HG03342 (cell line): ENCODE measurements at regions not wholly inside any gene's neighbourhood (a gene's known extent, or its start where the extent isn't known, plus 50 kb on each side); places are given as distances from the start of the nearest gene placed in this dataset.
"Not testable (repeated sequence)": the region's sequence is repeated elsewhere in the genome, so short reads cannot be mapped to it uniquely, and the experiment has no call there.

Experiments used
- ATAC-seq: cut with Tn5 transposase; IDR thresholded peaks from one replicate; pipeline ENCODE4 v1.9.1; 2021; ENCODE audit warnings: mild to moderate bottlenecking, moderate library complexity; ENCODE audit not compliant: unreplicated experiment

DNA sequence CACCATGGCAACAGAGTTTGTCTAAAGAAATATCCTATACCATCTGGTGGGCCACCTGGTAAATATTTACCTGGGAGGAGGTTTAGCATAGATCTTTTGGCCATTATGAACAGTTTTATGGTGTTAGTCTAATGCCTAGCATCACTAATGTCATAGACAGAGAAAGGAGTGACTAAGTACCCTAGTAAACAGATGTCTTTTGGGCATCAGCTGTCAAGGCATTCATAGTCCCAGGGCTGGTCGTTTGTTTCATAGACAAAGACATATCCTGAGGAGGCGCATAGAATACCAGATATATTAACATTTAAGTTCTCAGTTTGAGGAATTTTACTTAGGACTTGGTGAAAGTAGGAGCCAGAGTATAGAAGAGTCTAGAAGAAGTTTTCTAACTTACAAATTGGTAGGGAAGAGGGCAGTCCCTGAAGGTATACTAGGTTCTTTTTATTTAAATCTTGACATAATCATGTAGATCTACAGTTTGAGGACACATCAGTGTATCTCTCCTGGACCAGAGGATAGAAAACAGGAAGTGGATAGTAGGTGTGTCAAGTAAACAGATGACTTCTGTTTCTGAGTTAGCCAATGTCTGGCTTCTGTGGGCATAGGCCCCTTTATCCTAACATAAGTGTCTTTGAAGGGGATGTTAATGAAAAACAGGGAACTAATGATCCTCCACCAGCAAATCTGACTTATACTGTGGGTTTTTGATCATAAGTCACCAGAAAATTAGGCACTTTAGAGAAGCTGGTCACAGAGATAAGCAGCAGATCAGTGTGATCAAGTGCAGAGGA is 105.0 kb upstream of the PRSS3 start:
- ATAC-seq = no peak

DNA sequence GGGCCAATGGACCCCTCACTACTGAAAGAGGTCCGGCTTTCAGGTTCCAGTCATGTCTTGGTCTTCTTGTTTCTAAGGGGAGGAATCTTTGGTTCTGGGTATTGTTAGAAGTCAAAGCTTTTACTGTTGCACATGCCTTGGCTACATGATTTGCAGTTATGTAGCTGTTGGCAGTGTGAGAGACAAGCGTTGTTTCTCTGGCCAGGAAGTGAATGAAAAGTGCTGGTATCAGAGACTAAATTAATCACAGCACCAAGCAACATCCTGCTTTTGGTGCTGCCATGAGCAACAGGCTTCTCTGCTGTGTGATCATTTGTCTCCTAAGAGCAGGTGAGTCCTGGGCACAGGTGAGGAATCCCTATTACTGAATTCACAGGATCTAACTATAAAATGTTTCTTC is 100.1 kb upstream of the PRSS3 start:
- no peak for ATAC-seq

DNA sequence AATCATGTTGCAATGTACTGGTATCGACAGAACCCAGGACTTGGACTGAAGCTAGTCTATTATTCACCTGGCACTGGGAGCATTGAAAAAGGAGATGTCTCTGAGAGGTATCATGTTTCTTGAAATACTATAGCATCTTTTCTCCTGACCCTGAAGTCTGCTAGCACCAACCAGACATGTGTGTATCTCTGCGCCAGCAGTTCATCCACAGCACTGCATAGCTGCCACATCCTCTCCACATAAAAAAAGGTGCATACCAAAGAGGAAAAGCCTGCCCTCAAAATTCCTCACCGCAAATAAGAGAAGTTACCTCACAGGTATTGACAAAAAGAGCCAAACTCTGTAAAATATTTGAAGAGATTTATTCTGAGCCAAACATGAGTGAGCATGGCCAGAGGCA is 99.5 kb upstream of the PRSS3 start:
- no peak for ATAC-seq

DNA sequence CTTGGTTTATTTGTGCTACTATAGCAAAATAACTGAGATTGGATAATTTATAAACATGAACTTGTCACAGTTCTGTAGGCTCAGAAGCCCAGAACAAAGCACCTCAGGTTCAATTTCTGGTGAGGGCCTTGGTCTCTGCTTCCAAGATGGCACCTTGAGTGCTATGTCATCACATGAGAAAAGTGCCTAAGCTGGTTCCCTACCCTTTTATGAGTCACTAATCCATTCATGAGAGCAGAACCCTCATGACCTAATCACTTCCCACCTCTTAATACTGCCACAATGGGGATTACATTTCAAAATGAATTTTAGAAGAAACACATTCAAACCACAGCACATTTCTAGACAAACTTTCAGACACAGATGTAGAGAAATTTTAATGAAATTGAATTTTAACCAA is 98.2 kb upstream of the PRSS3 start:
- no peak for ATAC-seq

DNA sequence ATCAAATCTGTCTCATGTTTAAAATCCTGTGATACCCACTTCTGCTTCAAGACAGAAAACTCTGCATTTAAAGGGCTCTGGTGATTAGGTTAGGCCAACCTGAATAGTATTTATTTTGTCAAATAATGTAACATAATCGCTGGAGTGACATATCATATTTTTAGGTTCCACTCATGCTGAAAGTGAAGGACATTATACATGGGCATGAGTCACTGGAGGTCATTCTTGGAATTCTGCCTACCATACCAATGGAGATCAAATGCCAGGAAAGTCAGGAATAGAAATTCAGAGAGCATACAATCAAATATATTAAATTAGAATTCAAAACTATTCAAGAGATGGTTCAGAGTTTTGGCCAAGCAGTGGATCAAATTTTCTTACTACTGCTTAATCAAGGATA is 97.1 kb upstream of the PRSS3 start:
- no peak for ATAC-seq

DNA sequence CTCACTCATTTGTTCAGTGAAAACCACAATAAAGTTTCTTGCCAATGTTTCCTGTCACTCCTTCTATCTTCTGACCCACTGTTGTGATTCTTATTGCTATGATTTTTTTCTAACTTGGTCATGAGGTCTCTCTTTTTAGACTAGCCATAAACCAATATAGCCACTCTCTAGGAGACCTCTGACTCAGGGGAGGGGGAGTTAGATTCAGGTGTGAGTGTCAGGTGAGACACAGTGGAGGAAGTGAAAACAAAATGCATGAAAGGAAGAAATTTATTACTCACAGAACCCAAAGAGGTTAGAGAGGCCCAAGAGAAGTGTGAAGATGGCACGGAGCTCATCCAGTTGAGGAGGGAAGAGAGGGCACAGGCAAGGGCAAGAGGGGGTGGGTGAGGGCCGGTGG is 94.4 kb upstream of the PRSS3 start:
- not testable (repeated sequence) for ATAC-seq

DNA sequence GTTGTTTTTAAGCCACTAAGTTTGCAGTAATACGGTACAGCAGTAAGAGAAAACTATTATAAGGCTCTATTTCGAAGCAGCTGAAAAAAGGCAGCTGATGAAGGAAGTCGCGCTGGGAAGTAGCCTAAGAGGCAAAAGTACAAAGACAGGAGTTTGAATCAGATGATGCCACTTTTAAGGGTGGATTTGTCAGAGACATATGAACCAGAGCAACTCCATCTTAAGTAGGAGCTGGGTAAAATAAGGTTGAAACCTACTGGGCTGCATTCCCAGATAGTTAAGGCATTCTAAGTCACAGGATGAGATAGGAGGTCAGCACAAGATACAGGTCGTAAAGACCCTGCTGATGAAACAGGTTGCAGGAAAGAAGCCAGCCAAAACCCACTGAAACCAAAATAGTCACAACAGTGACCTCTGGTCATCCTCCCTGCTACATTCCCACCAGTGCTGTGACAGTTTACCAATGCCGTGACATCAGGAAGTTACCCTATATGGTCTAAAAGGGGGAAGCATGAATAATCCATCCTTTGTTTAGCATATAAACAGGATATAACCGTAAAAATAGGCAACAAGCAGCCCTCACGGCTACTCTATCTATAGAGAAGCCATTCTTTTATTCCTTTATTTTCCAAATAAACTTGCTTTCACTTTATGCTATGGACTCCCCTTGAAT is 91.8 kb upstream of the PRSS3 start:
- ATAC-seq = no peak

DNA sequence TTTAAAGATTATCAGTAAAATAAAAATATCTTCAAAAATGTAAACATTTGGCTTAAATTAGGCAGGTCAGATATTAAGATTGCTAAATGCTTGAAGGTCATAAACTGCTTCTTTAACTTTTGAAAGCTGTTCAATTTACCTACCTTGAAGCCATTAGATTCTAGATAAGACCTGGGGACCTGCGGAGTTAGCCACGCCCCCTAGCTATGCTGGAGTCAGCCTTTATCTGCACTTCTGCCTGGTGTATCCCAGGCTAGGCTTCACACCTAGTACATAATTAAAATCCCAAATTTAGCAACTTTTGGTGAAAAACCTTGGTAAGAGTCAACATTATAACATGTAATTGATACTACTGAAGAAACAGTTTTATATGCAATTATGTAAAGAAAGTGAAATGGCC is 89.9 kb upstream of the PRSS3 start:
- not testable (repeated sequence) for ATAC-seq

DNA sequence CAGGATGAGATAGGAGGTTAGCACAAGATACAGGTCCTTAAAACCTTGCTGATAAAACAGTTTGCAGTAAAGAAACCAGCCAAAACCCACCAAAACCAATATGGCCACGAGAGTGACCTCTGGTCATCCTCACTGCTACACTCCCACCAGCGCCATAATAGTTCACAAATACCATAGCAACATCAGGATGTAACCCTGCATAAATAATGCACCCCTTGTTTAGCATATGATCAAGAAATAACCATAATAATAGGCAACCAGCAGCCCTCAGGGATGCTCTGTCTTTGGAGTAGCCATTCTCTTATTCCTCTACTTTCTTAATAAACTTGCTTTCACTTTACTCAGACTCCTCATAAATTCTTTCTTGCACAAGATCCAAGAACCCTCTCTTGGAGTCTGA is 86.9 kb upstream of the PRSS3 start:
- no peak for ATAC-seq

DNA sequence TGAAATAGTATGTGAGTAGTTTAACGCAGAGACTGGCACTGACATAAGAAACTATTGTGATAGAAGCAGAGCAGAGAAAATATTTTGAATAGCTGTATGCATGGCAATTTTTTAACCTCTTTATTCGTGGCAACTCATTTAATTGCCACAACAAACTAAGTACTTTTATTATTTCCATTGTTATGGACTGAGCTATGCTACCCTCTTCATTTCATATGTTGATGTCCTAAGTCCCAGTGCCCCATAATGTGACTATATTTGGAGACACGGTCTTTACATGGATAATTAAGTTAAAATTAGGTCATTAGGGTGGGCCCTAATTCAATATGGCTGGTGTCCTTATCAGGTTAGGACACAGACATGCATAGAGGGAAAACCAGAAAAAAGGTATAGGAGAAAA is 86.1 kb upstream of the PRSS3 start:
- no peak for ATAC-seq

DNA sequence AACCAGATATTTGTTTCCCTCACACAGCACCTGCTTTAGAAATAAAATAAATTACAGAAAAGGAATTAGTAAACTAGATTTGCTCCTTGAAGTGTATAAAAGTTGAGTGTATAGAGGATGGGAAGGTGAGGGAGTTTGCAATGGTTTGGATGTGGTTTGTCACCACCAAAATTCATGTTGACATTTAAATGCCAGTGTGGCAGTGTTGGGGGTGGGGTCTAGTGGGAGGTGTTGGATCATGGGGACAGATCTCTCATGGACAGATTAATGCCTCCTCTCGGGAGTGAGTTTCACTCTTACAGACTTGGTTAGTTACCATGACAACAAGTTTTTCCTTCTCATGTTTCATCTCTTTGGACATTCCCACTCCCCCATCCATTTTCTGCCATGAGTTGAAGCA is 83.9 kb upstream of the PRSS3 start:
- not testable (repeated sequence) for ATAC-seq

DNA sequence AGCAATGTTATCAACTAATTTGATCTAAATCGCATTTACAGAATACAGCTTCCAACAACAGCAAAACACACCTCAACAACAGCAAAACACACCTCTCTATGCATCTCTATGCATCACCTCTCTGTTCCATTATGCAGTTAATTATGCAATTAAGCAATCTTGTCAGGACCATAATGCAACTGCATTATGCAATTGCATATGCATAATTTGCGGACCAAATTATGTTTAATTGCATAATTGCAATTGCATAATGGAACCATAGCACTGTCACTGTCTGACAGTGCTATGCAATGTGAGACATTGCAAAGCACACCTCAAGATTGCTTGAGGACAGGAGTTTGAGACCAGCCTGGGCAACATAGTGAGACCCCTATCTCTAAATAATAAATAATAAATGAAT is 80.4 kb upstream of the PRSS3 start:
- ATAC-seq = no peak

DNA sequence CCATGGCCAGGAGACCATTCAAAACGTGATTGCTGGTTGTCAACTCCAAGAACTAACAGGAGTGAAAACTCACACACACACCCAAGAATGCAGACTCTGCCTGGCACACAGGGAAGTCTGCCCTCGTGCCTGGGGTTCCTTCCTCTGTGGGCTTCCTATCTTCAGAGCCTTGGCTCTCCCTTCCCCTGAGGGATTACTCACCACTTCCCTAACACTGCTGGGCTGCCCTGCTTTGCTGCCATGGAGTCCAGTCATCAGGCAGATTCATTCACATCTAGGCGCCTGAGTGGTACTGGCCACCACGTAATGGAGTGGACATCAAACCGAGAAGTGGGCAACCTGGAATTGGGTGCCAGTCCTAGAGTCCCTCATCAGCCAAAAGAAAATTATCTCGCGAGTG is 76.4 kb upstream of the PRSS3 start:
- ATAC-seq = no peak

DNA sequence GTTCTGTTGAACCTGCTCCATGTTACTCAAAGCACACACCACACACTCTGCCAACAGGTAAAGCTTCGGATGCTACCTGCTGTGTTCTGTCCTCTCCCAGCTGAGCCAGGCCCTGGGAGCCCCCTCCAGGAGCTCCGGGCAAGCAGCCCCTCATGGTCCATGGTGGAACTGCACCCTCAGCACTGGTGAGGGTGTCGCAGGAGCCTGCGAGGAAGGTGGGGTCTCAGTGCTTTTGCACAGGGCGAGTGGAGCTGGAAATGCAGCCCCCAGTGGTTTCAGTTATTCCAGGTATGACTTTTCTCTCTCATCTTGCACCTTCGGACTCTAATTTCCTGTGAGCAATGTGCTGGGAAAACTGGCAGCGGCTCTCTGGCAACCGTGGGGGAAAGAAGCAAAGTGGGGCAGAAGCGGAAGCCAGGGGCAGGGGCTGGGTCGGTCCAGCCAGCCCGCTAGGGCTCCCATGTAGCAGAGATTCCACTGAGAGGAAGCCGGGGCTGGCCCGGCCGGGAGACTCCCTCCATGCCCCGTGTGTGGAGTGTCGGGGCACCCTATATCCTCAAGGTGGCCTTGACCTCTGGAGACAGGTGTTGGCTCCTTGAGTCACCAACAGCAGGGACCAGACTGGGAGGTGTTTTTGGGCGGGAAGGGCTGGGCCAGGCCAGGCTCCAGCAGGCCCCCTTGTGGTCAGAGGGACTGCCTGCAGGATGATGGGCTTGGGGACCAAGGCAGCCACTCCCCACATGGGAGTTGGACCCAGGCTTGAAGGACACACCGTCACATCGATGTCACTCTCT is 75.6 kb upstream of the PRSS3 start:
- peak; percentile 46 for ATAC-seq

DNA sequence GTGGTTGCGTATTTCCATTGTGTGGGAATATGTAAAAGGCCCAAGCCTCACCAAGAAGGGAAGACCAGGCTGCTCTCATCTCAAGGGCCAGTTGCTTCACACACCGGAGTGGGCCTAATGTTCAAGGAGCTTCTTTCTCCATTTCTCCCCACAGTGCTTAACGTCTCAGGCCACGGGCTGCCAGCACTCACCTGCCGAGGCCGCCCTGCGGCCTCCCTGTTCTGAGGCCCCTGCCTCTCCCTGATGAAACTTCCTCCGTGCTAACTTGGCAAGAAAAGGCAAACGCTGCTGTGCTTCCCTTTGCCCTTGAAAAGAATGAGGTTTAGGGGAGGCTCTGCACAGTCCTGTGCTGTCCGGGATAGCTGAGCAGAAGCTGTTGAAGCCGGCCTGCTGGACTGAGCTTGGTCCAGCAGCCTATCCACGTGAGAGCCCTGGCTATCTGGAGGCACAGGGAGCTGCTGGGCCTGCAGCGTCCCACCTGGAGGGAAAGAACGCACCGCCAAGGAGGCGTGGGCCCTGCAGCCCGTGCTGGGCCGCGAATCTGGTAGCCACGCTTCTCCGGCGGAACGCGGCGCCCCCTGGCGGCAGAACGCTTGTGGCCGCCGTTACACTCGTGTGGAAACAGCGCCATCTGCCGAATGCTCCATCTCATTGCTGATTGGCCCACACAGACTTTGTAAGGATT is 73.5 kb upstream of the PRSS3 start:
- ATAC-seq = no peak

DNA sequence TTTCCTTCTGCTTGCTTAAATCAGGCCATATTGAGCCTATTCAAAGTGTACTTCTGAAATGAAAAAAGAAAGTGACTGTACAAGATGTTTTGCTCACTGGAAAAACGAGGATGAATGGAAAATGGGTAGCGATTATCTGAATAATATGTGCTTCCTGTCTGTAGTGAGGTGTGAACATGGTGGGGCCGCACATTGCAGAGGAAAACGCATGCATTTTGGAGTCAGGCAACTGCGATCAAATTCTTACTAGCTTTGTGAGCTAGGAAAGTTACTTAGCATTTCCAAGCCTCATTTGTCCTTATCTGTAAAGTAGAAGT is 73.0 kb upstream of the PRSS3 start:
- no peak for ATAC-seq

DNA sequence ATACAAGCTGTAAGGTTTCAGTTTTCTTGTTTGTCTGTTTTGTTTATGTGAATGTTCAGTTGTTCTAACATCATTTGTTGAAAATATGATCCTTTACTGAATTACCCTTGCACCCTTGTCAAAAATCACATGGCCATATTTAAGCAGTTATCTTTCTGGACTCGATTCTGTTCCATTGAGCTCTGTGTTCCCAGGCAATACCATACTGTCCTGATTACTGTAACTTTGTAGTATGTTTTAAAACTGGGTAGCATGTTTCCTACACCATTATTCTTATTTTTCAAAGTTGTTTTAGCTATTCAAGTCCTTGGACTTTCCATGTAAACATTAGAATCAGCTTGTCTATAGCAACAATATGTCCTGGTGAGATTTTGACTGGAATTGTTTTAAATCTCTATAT is 66.7 kb upstream of the PRSS3 start:
- no peak for ATAC-seq

DNA sequence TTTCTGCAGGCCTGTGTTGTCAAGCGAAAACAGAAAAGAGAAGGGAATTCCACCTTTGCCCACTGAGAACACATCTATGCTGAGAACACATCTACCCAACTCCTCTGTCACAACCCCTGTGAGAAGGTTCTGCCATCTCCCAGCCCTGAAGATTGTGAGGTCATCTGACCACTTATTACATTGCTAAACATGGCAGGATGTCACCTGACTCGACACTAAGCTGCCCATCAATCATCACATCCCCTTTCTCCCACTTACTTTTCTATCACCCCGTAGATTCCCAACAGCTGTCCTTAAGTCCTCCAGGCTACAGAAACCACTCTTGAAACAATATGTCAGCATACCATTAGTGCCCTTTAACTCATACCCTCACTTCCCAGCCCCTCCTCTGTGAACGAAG is 64.2 kb upstream of the PRSS3 start:
- no peak for ATAC-seq

DNA sequence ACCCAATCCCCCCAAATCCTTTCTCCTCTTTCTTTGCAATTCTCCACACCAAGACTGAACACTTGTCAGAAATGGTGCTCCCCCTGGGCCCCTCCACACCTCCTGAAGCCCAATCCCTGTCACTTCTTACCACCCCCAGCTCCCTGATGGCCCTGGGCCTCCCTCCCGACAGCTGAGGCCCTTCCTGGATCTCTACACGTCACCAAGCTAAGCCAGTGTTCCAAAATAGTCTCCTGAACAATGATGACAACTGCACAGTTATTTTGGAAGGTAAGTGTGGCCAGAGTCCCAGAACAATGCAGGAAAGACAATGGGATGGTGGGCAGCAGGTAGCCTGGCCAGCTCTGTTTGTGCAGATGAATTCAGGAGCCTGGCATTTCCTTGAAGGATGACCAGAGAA is 63.7 kb upstream of the PRSS3 start:
- ATAC-seq = no peak

DNA sequence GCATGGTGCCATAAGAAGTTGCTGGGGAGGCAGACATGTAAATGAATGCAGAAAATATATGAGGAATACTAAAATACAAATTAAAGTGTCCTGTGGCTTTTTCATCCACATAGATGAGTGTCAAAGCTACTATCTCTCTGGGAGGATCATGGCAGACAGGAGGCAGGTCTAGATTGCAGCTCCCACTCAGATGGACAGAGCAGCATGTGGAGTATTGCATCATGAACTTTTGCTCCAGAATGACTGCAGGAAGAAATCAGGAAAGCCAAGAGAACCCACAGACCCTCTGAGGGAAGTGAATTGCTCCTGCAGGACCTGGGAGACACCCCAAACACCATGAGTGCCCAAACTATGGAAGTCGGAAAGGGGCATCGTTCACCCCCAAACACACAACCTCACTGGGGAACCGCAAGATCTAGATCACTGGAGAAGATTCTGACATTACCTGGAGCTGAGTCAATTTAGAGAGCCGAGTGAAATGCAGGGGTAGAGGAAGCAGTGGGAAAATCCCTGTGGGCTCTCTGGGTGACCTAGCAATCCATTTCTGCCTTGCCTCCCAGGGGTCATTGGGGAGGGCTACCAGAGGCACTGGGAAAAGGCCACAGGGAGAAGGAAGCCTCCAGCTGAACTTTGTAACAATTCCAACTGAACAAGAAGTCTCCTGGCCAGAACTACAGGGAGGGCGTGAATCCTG is 61.0 kb upstream of the PRSS3 start:
- not testable (repeated sequence) for ATAC-seq
